ENCODE measurements at regions not wholly inside any gene's neighbourhood (a gene's known extent, or its start where the extent isn't known, plus 50 kb on each side); places are given as distances from the start of the nearest gene placed in this dataset.

GRCh38 chr11:70776914-70777532, 378.7 kb downstream of the CTTN start:
- no peak for DNase-seq

- no peak for DNase-seq
Measured at GRCh38 chr11:70778883-70779282, 380.6 kb downstream of the CTTN start.

GRCh38 chr11:70779433-70780245, 381.3 kb downstream of the CTTN start:
- DNase-seq, result no peak

GRCh38 chr11:70780246-70780535, 381.9 kb downstream of the CTTN start:
- DNase-seq, result no peak

GRCh38 chr11:70782401-70782913, 384.1 kb downstream of the CTTN start:
- no peak for DNase-seq

DNA sequence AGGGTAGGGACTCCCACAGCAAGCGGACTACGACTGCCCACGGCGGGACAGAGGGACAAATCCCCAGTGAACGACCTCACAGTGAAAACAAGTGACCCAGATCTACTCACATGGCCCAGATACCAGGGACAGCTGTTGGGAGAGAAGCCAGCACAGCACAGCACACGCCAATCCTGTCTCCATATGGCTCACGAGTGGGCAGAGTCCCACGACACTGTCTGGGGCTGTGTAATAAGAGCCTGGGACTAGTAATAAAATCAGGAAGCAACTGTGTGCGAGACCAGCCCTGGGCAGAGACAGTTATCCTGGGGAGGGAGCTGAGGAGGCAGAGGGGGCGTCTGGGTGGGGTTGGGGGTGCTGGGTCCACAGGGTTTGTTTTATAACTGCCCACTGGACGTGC, 385.0 kb downstream of the CTTN start:
- DNase-seq, result no peak

DNA sequence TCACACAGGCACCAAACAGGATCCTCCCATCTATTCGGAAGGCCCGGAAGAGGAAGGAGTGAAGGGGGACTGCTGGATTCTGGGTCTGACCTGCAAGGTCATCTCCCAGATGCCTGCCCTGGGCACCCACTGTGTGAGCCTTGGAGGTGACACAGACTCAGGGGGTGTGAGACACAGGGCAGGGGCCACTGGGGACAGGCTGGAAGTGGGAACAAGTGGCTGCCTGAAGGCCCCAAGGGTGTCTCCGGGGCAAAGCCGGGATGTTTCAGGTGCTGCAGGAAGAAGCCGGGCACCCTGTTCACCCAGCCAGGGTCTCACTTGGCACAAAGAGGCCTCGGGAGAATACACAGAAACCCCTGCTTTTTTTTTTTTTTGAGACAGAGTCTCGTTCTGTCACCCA, 385.5 kb downstream of the CTTN start:
- no peak for DNase-seq

DNA sequence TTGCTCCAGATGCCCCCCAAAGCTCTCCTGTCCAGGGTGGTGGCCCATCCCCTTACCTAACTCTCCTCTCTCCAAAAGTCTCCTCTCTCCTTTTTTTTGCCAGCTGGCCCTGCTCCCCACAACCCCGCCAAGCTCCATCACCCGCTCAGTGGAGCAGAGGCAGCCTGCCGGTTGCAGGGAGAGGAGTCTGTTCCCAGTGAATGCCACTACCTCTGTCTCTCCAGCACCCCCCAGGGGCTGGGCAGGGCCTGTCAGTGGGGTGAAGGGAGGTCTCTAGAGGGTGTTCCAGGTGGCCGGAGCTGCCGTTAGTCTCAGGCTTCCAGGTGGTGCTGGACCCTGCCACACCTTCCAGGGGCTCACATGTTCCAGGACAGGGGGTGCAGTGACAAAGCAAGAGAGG, 387.0 kb downstream of the CTTN start:
- DNase-seq, result no peak

GRCh38 chr11:70786021-70786665, 387.8 kb downstream of the CTTN start:
- no peak for DNase-seq

DNA sequence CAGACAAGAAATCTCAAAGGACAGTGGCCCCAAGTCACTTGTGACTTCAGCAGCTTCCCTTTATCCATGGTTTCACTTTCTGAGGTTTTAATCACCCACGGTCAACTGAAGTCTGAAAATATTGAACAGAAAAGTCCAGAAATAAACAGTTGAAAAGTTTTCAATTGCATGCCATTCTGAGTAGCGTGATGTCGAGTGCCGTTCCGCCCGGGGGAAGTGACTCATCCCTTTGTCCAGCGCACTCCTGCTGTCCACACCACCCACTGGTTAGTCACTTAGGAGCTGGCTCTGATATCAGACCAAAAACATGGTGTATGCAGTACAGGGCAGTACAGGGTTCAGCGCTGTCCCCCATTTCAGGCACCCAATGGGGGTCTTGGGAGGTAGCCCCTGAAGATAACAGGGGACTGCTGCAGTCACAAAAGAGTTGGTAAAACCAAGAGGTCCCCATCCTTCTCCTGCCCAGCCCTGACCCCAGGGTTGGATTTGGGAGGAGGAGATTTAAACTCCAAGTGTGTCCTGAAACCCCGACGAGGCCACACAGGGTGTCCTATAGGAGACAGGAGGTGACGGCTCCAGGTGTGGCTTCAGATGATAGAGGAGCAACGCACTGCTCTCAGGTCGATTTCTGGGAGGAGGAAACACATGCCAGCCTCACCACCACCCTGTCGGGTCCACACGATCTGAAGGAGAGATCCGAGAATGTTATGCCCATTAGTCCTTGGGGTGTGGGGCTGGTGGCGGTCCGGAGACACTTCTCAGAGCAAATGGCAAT, 390.1 kb downstream of the CTTN start:
- no peak for DNase-seq

DNA sequence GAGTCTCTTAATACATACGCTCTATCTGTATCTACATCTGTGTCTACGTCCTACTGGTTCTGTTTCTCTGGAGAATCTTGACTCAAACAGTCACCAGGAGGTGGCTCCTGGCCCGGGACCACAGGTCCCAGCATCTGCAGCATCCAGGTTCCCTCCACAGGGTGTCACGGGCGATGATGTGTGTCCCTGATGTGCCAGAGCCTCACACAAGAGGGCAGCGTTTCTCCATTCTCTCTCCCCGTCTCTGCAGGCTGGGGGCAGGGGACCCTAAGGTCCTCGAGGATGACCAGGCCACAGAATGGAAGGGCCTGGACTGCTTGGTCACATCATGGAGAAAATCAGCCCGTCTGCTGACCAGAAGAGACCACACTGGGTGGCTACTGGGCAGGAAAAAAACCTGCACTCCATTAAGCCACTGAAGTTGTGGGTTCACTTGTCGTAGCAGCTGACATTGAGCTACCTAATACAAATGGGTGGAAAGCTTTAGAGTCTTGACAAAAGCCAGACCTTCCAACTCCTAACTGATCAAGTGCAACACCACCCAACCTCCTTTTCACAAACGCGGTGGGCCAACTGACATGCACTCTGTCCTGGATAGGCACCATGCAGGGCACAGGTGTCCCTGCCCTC, 392.5 kb downstream of the CTTN start:
- no peak for DNase-seq

DNA sequence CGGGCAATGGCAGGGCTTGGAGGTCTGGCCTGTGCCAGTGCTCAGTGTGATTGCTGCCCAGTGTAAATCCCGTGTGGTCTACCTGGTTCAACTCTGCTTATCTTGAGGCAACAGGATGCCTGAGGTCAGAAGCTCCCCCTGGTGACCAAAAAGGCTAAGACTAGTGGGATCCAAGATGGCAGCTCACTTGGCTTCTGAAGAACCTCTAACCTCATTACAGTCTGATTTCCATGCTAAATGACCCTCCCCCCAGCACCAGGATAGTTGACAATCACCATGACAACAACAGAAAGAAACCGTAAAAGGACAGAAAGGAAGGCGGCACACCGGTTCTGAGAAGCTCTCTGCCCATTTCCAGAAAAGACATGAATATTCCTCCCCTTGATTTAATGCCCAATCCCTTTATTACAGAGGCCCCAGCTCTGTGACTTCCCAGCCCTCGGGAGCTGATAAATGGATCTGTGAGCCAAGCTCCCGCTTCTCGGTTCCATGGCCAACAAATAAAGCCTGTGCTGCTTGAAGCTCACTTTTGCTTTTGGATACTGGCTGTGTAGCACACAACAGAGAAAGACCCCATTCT, 398.4 kb downstream of the CTTN start:
- no peak for DNase-seq

GRCh38 chr11:70798296-70798695, 400.0 kb downstream of the CTTN start:
- no peak for DNase-seq

- no peak for DNase-seq
Measured at GRCh38 chr11:70799386-70799785, 401.1 kb downstream of the CTTN start.

- DNase-seq, result no peak
Measured at GRCh38 chr11:70802185-70802584, 403.9 kb downstream of the CTTN start.

DNA sequence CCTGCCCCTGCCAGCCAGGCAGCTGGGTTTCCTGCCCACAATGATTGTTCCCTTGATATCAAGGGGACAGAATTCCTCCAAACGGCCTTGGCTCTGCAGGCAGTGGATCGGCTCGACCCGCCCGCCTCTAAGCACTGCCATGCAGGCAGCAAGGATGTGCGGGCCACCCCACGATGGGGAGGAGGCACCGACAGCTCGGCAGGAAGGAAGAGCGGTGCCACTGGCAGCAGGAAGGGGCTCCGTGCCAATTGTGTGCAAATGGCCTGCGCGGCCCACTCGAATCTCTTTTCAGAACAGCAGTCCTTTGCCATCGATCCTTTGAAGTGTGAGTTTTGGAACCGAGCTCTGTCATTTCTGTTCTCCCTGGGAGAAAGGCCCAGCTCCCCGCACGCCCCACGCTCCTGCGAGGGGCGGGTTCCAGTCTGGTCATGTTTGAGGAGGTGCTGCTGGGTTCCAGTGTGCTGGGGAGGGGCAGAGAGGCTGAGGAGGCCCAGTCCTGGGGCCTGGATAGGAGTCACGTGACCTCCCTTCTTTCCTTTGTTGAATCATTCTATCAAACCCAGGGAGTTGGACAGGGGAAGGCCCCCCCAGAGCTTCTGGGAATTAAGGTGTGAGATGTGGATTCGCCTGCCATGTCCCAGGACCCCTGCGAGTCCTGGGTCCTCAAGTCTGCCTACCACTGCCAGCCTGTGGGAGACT, 406.0 kb downstream of the CTTN start:
- DNase-seq, result no peak

DNA sequence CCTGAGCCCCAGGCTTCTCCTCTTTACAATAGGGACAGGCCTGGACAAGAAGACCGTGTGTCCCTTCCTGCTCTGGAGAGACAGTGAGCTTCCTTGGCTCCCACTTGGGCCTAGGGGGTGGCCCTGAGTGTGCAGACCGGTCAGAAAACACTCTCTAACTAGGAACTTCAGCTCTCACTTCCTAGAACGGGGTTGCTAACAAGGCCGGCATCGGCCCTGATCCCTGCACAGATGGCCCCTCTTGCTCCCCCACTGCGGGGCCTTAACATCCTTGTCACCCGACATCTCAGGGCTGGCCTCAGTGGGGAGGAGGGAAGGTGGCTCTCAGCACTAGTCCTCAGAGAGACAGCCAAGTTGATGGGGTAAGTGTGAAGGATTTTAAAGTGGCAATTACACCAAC, 406.9 kb downstream of the CTTN start:
- no peak for DNase-seq

DNA sequence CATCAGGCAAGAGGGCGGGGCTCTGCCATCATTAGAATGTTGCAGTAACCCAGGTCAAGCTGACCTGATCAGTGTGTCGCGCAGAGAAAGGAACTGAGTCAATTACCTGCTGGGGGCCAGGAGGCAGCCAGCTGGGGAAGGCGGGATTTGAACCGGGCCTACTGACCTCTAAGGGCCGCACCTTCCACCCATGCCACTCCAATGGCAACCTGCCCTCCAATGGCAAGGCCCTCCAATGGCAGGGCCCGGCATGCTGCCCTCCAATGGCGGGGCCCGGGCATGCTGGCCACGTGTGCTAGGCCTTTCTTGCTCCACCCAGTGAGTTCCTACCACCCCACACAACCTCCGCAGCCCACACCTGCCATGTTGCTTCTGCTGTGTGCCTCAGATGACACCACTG, 407.6 kb downstream of the CTTN start:
- no peak for DNase-seq

- no peak for DNase-seq
Measured at GRCh38 chr11:70806461-70807194, 408.3 kb downstream of the CTTN start.

DNA sequence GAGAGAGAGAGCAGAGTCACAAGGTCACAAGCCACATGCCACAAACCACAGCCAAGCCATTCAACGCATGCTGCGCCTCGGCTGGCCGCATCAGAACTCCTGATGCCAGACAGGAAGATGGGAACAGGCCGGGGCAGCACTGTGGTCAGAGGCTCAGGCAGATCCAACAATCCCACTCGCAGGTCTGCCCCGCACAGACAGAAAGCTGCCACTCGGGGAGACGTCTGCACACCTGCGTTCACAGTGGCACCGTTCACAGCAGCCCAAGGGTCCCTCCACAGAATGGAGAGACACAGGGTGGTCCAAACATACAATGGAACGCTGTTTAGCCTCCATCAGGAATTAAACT, 408.8 kb downstream of the CTTN start:
- DNase-seq, result no peak

- no peak for DNase-seq
Measured at GRCh38 chr11:70808686-70809375, 410.5 kb downstream of the CTTN start.

Data from bone marrow (tissue), 2 donors.